GM18873 (cell line): ENCODE measurements at regions not wholly inside any gene's neighbourhood (a gene's known extent, or its start where the extent isn't known, plus 50 kb on each side); places are given as distances from the start of the nearest gene placed in this dataset.
"Not testable (repeated sequence)": the region's sequence is repeated elsewhere in the genome, so short reads cannot be mapped to it uniquely, and the experiment has no call there.

ENCODE experiments used
- ATAC-seq: cut with Tn5 transposase; IDR thresholded peaks from one replicate; pipeline ENCODE4 v1.9.1; 2021; ENCODE audit warnings: mild to moderate bottlenecking, moderate library complexity, moderate number of reproducible peaks; ENCODE audit not compliant: unreplicated experiment, low FRiP score

- ATAC-seq: no peak
Observed at GRCh38 chr6:106855117-106855516, 119.4 kb downstream of the CD24 start.

- no peak for ATAC-seq
Observed at GRCh38 chr6:106849676-106850332, 124.7 kb downstream of the CD24 start.

GRCh38 chr6:106849120-106849519, 125.4 kb downstream of the CD24 start:
- ATAC-seq: no peak

- no peak for ATAC-seq
Observed at GRCh38 chr6:106847116-106847515, 127.4 kb downstream of the CD24 start.

GRCh38 chr6:106844930-106845329, 129.6 kb downstream of the CD24 start:
- ATAC-seq: peak; percentile 73

- ATAC-seq: no peak
Observed at GRCh38 chr6:106832766-106833510, 141.6 kb downstream of the CD24 start.

GRCh38 chr6:106830930-106831329, 143.6 kb downstream of the CD24 start:
- ATAC-seq: no peak

GRCh38 chr6:106829451-106829850, 145.1 kb downstream of the CD24 start:
- no peak for ATAC-seq

DNA sequence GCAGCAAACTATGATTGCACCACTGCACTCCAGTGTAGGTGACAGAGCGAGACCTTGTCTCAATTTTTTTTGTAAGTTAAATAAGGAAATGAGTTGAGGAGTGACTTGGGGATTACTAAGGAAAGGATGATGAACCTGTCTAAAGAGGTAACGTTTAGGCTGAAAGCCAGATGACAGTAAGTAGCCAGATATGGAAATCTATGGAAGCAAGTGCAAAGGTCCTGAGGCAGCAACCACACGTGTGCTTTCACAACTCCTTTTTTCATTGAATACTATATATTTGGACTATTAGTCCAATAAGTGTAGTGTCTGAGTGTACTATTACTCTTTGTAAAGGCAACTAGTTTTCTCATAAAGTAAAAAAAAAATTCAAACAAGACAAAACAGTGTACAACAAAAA, 147.4 kb downstream of the CD24 start:
- no peak for ATAC-seq

- no peak for ATAC-seq
Observed at GRCh38 chr6:106825156-106825555, 149.4 kb downstream of the CD24 start.

DNA sequence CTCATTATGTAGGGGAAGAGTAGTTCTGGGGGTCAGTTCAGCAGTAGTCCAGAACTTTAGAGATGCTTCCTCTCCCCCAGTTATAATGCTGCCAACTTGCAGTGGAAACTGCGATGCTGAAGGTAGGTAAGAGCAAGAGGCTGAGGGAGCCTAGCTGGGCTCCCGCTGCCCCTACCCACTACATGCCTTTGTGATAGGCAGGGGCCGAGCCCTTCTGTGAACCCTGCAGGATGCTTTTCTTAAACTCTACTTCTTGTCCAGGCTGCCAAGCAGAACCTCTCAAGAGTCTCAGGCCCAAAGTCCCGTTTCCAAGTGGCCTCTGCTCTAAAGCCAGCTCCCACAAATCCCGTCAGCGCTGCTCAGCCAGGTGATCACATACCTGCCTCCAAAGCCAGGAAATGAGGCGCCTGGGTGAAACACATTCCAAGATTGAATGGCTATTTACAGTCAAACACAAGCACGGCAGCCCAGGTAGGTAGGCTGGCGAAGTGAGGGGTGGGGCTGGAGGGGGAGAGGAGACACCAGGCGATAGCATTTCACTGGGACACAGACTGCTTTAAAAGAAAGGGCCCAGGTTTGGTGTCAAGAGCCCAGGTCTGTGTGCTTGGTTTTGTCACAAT, 150.7 kb downstream of the CD24 start:
- no peak for ATAC-seq

- ATAC-seq: no peak
Observed at GRCh38 chr6:106823058-106823457, 151.5 kb downstream of the CD24 start.

- ATAC-seq: no peak
Observed at GRCh38 chr6:106820412-106820852, 154.1 kb downstream of the CD24 start.

DNA sequence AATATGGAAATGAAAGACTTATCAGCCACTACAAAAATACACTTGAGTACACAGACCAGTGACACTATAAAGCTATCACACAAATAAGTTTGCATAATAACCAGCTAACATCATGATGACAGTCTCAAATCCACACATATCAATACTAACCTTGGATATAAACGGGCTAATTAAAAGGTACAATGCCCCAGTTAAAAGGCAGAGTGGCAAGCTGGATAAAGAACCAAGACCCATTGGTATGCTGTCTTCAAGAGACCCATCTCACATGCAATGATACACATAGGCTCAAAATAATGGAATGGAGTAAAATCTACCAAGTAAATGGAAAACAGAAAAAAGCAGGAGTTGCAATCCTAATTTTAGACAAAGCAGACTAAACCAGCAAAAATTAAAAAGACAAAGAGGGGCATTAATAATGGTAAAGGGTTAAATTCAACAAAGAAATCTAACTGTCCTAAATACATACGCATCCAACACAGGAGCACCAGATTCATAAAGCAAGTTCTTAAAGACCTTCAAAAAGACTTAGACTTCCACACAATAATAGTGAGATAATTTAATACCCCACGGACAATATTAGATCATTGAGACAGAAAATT, 163.3 kb downstream of the CD24 start:
- no peak for ATAC-seq

DNA sequence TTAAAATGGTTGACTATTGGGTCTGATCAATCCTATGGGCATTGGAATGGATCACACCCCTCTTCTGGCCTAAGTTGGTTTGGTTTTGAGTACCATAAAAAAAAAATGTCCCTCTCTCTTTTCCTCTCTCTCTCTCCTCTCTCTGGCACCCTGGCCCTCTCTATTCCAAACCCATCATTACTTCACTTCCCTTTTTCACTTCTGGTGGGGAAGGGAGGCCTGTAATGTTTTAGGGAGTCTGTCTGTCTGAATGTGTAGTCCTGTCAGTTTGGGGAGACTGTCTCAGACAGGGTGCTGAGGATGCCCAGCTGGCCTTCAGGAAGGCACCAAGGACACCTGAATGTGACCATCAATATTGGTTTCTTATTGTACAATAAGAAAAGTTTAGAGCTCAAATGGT, 165.8 kb downstream of the CD24 start:
- ATAC-seq: no peak

- ATAC-seq: no peak
Observed at GRCh38 chr6:106807947-106808611, 166.4 kb downstream of the CD24 start.

- ATAC-seq: not testable (repeated sequence)
Observed at GRCh38 chr6:106806253-106806652, 168.3 kb downstream of the CD24 start.

DNA sequence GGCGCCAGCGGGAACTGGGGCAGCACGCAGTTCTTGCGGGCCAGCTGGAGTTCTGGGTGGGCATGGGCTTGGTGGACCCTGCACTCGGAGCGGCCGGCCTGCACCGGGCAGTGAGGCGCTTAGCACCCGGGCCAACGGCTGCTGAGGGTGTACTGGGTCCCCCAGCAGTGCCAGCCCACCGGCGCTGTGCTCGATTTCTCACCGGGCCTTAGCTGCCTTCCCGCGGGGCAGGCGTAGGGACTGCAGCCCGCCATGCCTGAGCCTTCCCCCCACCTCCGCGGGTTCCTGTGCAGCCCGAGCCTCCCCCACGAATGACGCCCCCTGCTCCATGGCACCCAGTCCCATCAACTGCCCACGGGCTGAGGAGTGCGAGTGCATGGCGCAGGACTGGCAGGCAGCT, 168.8 kb downstream of the CD24 start:
- no peak for ATAC-seq

GRCh38 chr6:106804346-106805335, 169.9 kb downstream of the CD24 start:
- no peak for ATAC-seq

DNA sequence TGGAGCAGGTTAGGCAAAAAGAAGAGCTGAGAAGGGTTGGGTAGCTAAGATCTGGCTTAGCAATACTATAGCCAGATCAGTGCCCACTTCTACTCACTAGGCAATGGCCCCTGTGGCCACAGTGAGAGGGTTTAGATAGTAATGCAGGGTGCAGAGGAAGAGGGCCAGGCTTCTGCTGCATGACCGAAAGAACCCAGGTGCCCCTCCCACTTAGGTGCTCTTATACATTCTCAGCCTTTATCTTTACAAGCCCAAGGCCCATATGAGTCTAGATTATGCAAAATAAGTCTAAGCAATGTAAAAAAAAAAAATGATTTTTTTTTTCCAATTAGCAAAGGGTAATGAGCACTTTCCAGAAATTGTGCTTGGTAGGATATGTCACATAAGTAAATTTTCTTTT, 171.3 kb downstream of the CD24 start:
- no peak for ATAC-seq
